AG09309 (cell line): ENCODE measurements at regions not wholly inside any gene's neighbourhood (a gene's known extent, or its start where the extent isn't known, plus 50 kb on each side); places are given as distances from the start of the nearest gene placed in this dataset.

Source experiments
- DNase-seq: peaks from one replicate; pipeline ENCODE4 v3.0.0-alpha.2; 2010; ENCODE audit warnings: low read depth
- H3K4me3 ChIP-seq: 2 replicates; pipeline ENCODE4 v1.5.1; 2011; ENCODE audit warnings: mild to moderate bottlenecking, low read depth, low read length, moderate library complexity; ENCODE audit not compliant: control insufficient read depth
- TF ChIP-seq, protein P1 (sequence below): IDR thresholded peaks from 2 replicates; pipeline ENCODE4 v1.5.1; 2011; ENCODE audit warnings: mild to moderate bottlenecking, low read depth, low read length, inconsistent platforms; ENCODE audit not compliant: insufficient read depth, control insufficient read depth; ENCODE audit errors: missing control alignments

DNA sequence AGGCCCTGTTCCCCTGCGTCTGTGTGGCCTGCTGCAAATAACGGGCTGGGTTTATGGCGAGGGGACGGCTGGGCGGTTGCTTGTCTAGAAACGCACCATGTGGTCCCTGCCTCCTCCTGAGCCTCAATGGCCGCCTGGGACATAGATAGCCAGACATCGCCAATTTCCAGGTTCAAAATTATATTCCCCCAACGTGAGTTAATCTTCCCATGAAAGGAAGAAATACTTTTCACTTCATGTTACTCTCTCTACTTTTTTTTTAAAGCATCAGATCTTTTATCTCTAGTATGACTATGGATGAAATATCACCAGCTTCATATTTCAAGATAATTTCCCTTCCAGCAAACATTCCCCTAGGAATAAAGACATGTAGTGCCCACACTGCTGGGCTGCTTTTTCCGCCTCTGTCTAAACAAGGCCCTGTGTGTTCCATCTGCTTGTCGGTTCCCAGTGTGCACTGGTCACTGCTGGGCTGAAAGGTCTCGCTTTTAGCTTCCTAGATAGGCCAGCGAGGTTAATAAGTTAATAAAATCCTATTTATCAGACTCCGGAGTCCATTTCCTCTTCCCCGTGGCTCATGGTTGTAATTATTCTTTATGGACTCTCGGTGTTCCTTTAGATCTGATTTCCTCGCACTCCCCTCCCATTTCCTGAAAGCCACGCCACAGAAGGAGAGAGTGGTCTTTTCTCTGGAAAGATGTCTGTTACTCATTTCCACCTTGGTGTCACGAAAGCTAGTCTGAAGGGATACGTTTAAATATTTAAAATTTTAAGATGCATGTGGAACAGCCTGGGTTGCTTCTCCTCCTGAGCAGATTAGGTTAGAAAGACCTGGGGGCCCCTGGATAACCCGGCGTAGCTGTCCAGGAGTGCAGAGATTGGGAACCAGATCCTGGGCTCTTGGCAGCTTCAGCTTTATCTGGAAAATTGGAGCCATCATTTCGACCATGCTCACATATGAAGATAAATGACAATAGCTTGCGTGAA, 196.6 kb upstream of the COPS8 start:
- TF ChIP-seq, protein P1, sequence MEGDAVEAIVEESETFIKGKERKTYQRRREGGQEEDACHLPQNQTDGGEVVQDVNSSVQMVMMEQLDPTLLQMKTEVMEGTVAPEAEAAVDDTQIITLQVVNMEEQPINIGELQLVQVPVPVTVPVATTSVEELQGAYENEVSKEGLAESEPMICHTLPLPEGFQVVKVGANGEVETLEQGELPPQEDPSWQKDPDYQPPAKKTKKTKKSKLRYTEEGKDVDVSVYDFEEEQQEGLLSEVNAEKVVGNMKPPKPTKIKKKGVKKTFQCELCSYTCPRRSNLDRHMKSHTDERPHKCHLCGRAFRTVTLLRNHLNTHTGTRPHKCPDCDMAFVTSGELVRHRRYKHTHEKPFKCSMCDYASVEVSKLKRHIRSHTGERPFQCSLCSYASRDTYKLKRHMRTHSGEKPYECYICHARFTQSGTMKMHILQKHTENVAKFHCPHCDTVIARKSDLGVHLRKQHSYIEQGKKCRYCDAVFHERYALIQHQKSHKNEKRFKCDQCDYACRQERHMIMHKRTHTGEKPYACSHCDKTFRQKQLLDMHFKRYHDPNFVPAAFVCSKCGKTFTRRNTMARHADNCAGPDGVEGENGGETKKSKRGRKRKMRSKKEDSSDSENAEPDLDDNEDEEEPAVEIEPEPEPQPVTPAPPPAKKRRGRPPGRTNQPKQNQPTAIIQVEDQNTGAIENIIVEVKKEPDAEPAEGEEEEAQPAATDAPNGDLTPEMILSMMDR = no peak
- H3K4me3 ChIP-seq = no peak overlapping the region
- DNase-seq = no peak

DNA sequence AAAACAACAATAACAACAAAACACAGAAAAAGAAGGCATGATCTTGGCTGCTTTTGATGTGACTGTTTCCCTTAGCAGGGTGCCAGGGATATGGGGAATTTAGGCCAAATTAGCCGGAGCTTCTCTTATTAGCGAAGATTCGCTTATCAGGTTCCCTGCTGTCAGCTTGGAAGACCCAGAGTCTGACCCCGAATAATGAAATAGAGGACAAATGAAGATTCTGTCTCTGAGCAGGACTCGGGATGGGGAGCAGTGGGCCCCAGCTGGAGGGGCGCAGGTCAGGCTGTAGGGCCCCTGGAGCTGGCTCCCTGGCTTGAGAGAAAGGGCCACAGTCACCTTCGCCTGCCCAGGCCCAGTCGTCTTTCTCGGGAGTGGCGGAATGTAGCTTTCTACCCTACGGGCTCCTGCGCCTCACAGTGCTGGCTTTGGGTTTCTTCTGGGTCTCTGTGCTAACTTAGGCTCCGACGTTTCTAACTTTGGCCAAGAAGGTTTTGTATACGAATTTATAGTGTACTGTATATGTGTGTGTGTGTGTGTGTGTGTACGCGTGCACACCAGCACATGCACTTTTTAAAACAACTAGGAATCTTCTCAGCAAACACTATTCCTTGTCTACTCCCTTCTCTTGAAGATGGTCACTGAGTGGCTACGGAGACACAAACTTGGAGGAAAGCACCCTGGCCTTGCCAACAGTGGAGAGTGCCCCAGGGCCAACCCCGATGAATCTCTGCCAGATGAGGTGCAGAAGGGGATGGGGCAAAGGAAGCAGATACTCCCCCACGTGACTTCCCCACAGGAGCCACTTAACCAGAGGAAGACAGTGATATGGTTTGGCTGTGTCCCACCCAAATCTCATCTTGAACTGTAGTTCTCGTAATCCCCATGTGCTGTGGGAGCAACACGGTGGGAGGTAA, 195.6 kb upstream of the COPS8 start:
- no peak for DNase-seq
- TF ChIP-seq, protein P1 = no peak

DNA sequence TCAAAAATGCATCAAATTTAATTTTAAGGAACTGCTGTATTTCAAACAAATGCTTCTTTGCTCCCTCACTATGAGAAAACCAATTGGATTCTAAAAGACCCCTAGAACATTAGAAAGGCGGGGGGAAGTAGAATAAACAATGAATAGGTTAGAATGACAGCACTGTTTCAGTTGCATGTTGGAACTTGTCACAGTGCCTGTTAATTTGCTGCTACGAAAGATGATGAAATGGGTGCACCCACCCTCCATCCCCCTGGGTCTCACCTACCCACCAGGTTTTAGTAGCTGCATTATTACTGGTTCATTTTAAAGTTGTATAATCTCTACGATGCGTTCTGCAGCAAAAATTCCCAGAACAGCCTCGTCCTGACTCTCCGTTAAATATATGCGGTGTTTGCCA, 193.0 kb upstream of the COPS8 start:
- no peak for DNase-seq
- TF ChIP-seq, protein P1 = no peak
- no peak overlapping the region for H3K4me3 ChIP-seq

More for the DNA sequence above, 195.6 kb upstream of the COPS8 start:
- no peak overlapping the region for H3K4me3 ChIP-seq

DNA sequence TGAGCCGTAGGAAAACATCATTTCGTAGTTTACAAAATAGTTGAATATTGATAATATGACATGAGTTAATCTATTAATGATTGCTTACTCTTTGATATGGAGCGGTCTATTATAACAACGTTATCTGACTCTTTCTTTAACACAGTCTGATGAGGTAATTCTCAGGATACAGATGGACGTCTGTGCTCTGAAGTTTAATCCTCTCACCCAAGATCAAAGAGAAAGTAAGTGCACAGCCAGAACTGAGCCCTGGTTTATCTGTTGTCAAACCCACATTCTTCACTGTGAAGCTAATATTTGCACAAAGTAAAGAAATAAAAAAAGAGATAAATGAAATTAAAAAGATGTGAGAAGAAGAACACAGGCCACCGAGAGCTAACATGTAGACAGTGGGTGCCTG, 190.9 kb upstream of the COPS8 start:
- no peak overlapping the region for H3K4me3 ChIP-seq
- TF ChIP-seq, protein P1 = no peak
- DNase-seq = no peak

DNA sequence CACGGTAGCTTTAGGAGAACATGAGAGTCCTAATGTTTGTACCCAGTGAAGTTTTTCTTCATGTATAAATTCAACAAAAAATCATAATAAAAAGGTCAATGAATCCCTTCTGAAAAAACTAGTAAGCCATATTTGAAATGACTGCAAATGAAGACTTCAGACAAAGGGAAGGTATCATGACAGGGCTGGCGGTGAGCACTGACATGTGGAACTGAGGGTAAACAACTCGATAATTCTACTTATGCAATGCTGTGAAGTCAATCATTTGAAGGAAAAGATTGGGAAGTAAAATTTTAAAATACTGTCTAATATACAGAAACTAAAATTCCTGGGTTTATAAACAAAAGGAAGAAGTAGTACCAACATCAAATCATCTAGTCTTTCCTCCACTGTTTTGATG, 190.2 kb upstream of the COPS8 start:
- no peak overlapping the region for H3K4me3 ChIP-seq
- DNase-seq = no peak
- TF ChIP-seq, protein P1 = no peak

DNA sequence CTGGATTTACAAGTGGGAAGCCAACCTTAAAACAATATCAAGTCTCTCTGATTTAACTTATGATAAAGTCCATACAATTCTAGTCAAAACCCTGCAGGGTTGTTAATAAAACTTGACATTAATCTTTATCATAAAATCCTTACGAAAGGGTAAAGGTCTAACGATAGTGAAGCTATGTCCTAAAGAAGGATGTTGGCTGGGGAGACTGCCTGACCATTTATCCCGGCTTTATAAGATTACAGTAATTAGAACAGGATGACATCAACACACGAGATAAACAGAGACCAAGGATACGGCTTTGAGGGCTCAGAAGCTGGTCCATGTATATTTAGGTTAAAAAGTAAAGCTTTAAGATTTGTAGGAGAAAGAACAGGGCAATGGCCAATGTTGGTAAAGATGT, 189.0 kb upstream of the COPS8 start:
- no peak for DNase-seq
- TF ChIP-seq, protein P1 = no peak
- H3K4me3 ChIP-seq = no peak overlapping the region
